Fibroblast of lung (primary cell): ENCODE measurements at regions not wholly inside any gene's neighbourhood (a gene's known extent, or its start where the extent isn't known, plus 50 kb on each side); places are given as distances from the start of the nearest gene placed in this dataset.

Experiments
- DNase-seq, 2 donors: peaks; one replicate each; pipeline versions ENCODE4 v3.0.0 to v3.0.0-alpha.2; 2010; ENCODE audit warnings: low read depth in 2 of 2
- H2AFZ ChIP-seq: 2 replicates; pipeline ENCODE4 v1.5.1; 2012; ENCODE audit warnings: low read length, control low read depth, inconsistent platforms
- H3K27ac ChIP-seq: 2 replicates; pipeline ENCODE4 v1.5.1; 2011; ENCODE audit warnings: low read length, control low read depth; ENCODE audit not compliant: insufficient read depth
- H3K27me3 ChIP-seq: 2 replicates; pipeline ENCODE4 v1.5.1; 2011; ENCODE audit warnings: mild to moderate bottlenecking, low read length; ENCODE audit not compliant: control insufficient read depth, insufficient read depth
- H3K36me3 ChIP-seq: 2 replicates; pipeline ENCODE4 v1.5.1; 2011; ENCODE audit warnings: low read length; ENCODE audit not compliant: control insufficient read depth, insufficient read depth
- H3K4me1 ChIP-seq: 2 replicates; pipeline ENCODE4 v1.5.1; 2011; ENCODE audit warnings: low read length; ENCODE audit not compliant: control insufficient read depth, insufficient read depth; ENCODE audit errors: extremely low read depth
- H3K4me2 ChIP-seq: 2 replicates; pipeline ENCODE4 v1.5.1; 2011; ENCODE audit warnings: low read length, control low read depth; ENCODE audit not compliant: insufficient read depth; ENCODE audit errors: extremely low read depth
- H3K4me3 ChIP-seq, 4 experiments: fragments of 200-600 bp in 1 of 4; sonication (generic) in 1 of 4; replicated peaks in 1 of 4; 2 replicates each; pipeline ENCODE4 v1.5.1; 2011 to 2016; ENCODE audit warnings: low read length in 4 of 4, low read depth in 3 of 4, mild to moderate bottlenecking in 3 of 4, control low read depth in 2 of 4, inconsistent platforms in 1 of 4, mixed read lengths in 1 of 4; ENCODE audit not compliant: insufficient read depth in 1 of 4; ENCODE audit errors: control extremely low read depth in 1 of 4
- H3K79me2 ChIP-seq: 2 replicates; pipeline ENCODE4 v1.5.1; 2012; ENCODE audit warnings: mild to moderate bottlenecking, low read length, inconsistent platforms; ENCODE audit not compliant: control insufficient read depth, insufficient read depth
- H3K9ac ChIP-seq: 2 replicates; pipeline ENCODE4 v1.5.1; 2011; ENCODE audit warnings: mild to moderate bottlenecking, low read length, control low read depth; ENCODE audit not compliant: insufficient read depth
- H3K9me3 ChIP-seq: 2 replicates; pipeline ENCODE4 v1.5.1; 2012; ENCODE audit warnings: low read depth, low read length; ENCODE audit not compliant: control insufficient read depth, insufficient read depth
- H4K20me1 ChIP-seq: 2 replicates; pipeline ENCODE4 v1.5.1; 2011; ENCODE audit warnings: low read length; ENCODE audit not compliant: control insufficient read depth, insufficient read depth; ENCODE audit errors: extremely low read depth
- CTCF ChIP-seq, 2 donors: IDR thresholded peaks in 1 of 2; conservative IDR thresholded peaks in 1 of 2; 1 replicate in 1 of 2; 2 replicates in 1 of 2; pipeline ENCODE4 v1.5.1; 2011 to 2012; ENCODE audit warnings: low read length in 2 of 2, control low read depth in 1 of 2, inconsistent platforms in 1 of 2, low read depth in 1 of 2, mild to moderate bottlenecking in 1 of 2
- EZH2 ChIP-seq: IDR thresholded peaks from 2 replicates; pipeline ENCODE4 v1.5.1; 2012; ENCODE audit warnings: low read length, control low read depth, mild to moderate bottlenecking; ENCODE audit errors: missing control alignments

GRCh38 chr15:66864086-66864830, 162.2 kb downstream of the SMAD6 start:
- peaks cover 17% of the 10 kb centered on the region for H3K4me1 ChIP-seq
- H3K36me3 ChIP-seq = no peaks in the 10 kb centered on the region
- no peak overlapping the region for H3K27ac ChIP-seq
- H3K27me3 ChIP-seq = no peaks in the 10 kb centered on the region
- no peaks in the 10 kb centered on the region for H4K20me1 ChIP-seq
- no peak overlapping the region for H3K4me2 ChIP-seq
- no peaks in the 10 kb centered on the region for H3K9me3 ChIP-seq
- H3K4me3 ChIP-seq = no peak overlapping the region
- H3K79me2 ChIP-seq = no peaks in the 10 kb centered on the region
- TF ChIP-seq CTCF (conservative IDR thresholded peaks at IDR 0.05 in 1 of 2, IDR thresholded peaks at IDR 0.05 in 1 of 2; ENCODE audit: low read depth in 1 of 2, low read length in 2 of 2) (no peak), EZH2 (no peak)
- no peak overlapping the region for H3K9ac ChIP-seq
- no peak overlapping the region for H2AFZ ChIP-seq
- no peak for DNase-seq

GRCh38 chr15:66864871-66865281, 162.8 kb downstream of the SMAD6 start:
- Histone ChIP-seq H3K27me3 (no peaks in the 10 kb centered on the region), H3K4me3 (no peak overlapping the region)

More at GRCh38 chr15:66864871-66865281, 162.8 kb downstream of the SMAD6 start:
- no peak overlapping the region for H3K9ac ChIP-seq
- no peak overlapping the region for H3K4me2 ChIP-seq
- no peak for DNase-seq
- TF ChIP-seq EZH2 (no peak), CTCF (conservative IDR thresholded peaks at IDR 0.05 in 1 of 2, IDR thresholded peaks at IDR 0.05 in 1 of 2; ENCODE audit: low read depth in 1 of 2, low read length in 2 of 2) (no peak)
- no peak overlapping the region for H3K27ac ChIP-seq
- H4K20me1 ChIP-seq = no peaks in the 10 kb centered on the region
- H3K4me1 ChIP-seq = peaks cover 17% of the 10 kb centered on the region
- no peak overlapping the region for H2AFZ ChIP-seq
- H3K9me3 ChIP-seq = no peaks in the 10 kb centered on the region
- H3K79me2 ChIP-seq = no peaks in the 10 kb centered on the region
- H3K36me3 ChIP-seq = no peaks in the 10 kb centered on the region
